PFSK-1 (cell line): ENCODE measurements at regions not wholly inside any gene's neighbourhood (a gene's known extent, or its start where the extent isn't known, plus 50 kb on each side); places are given as distances from the start of the nearest gene placed in this dataset.

Experiments
- FOXP2 ChIP-seq: optimal IDR thresholded peaks from 2 replicates; pipeline ENCODE3; 2011; ENCODE audit warnings: borderline replicate concordance, control low read depth, inconsistent platforms; ENCODE audit not compliant: insufficient read depth; ENCODE audit errors: extremely low read length, extremely low read depth
- POLR2AphosphoS5 ChIP-seq: IDR thresholded peaks from 2 replicates; pipeline ENCODE4 v1.6.1; 2012; ENCODE audit warnings: low read depth, mild to moderate bottlenecking, control low read depth, low read length, moderate library complexity
- REST ChIP-seq, 2 experiments: IDR thresholded peaks; 2 replicates each; pipeline versions ENCODE4 v1.6.1 to v1.8.0; 2011 to 2012; ENCODE audit warnings: low read depth in 2 of 2, low read length in 2 of 2, control low read depth in 1 of 2, inconsistent platforms in 1 of 2, mild to moderate bottlenecking in 1 of 2, moderate library complexity in 1 of 2; ENCODE audit not compliant: insufficient read depth in 1 of 2
- SIN3A ChIP-seq: IDR thresholded peaks from 2 replicates; pipeline ENCODE4 v1.6.1; 2012; ENCODE audit warnings: mild to moderate bottlenecking, low read length, moderate library complexity, borderline replicate concordance; ENCODE audit not compliant: insufficient read depth
- TAF1 ChIP-seq: IDR thresholded peaks from 2 replicates; pipeline ENCODE4 v1.6.1; 2012; ENCODE audit warnings: low read length, control low read depth, borderline replicate concordance; ENCODE audit not compliant: insufficient read depth

GRCh38 chr15:38878926-38879325 is 314.3 kb upstream of the RASGRP1 start:
- TF ChIP-seq FOXP2 (no peak), REST (IDR thresholded peaks at IDR 0.05; ENCODE audit: insufficient read depth in 1 of 2, low read depth in 2 of 2, low read length in 2 of 2) (no peak), SIN3A (no peak)

GRCh38 chr15:38879909-38880471 is 315.4 kb upstream of the RASGRP1 start:
- TF ChIP-seq SIN3A: no peak
- TF ChIP-seq TAF1: no peak
- TF ChIP-seq POLR2AphosphoS5: no peak
- TF ChIP-seq FOXP2: no peak
- no peak for TF ChIP-seq REST (IDR thresholded peaks at IDR 0.05; ENCODE audit: insufficient read depth in 1 of 2, low read depth in 2 of 2, low read length in 2 of 2)

DNA sequence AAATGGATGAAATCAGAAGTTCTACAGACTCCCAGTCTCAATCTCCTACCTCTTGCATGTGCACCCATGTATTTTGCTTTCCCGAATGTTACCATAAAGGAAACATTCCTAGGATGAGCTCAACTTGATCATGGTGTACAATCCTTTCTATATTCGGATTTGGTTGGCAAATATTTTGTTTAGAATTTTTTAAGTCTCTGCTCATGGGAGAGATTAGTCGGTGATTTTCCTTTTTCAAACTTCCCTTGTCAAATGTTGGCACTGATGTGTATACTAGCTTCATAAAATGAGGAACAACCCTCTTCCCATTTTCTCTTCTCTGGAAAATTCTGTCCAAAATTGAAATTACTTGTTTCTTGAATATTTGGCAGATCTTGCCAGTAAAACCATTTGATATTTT is 317.6 kb upstream of the RASGRP1 start:
- no peak for TF ChIP-seq TAF1
- TF ChIP-seq REST (IDR thresholded peaks at IDR 0.05; ENCODE audit: insufficient read depth in 1 of 2, low read depth in 2 of 2, low read length in 2 of 2): no peak
- no peak for TF ChIP-seq FOXP2
- no peak for TF ChIP-seq POLR2AphosphoS5
- TF ChIP-seq SIN3A: no peak

- TF ChIP-seq TAF1 (no peak), REST (IDR thresholded peaks at IDR 0.05; ENCODE audit: insufficient read depth in 1 of 2, low read depth in 2 of 2, low read length in 2 of 2) (peak in 1 of 2 experiments; percentile 64; a peak in 1 of 4 replicates), SIN3A (no peak), FOXP2 (no peak), POLR2AphosphoS5 (peak; percentile 38; the same call in 1 of the 2 replicates)
Observed at GRCh38 chr15:38883987-38884386, 319.4 kb upstream of the RASGRP1 start.

DNA sequence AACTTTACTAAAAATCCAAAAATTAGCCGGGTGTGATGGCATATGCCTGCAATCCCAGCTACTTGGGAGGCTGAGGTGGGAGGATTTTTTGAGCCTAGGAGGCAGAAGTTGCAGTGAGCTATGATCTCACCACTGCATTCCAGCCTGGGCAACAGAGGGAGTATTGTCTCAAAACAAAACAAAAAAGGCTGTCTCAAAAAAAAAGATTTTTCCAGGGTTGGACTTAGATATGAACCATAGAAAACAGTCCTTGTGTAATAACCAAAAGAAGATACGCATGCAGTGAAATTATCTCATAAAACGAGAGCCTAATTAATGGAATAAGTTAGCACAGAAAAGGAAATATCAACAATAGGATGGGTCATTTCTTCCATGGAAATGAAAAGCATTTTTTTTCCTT is 320.4 kb upstream of the RASGRP1 start:
- TF ChIP-seq REST (IDR thresholded peaks at IDR 0.05; ENCODE audit: insufficient read depth in 1 of 2, low read depth in 2 of 2, low read length in 2 of 2) (no peak), FOXP2 (no peak), POLR2AphosphoS5 (no peak), SIN3A (no peak), TAF1 (no peak)
